Hindlimb muscle (tissue), 1 donor: ENCODE measurements at regions not wholly inside any gene's neighbourhood (a gene's known extent, or its start where the extent isn't known, plus 50 kb on each side); places are given as distances from the start of the nearest gene placed in this dataset.

Source experiments
- DNase-seq: peaks from one replicate; pipeline ENCODE4 v3.0.0-alpha.2; 2013

DNA sequence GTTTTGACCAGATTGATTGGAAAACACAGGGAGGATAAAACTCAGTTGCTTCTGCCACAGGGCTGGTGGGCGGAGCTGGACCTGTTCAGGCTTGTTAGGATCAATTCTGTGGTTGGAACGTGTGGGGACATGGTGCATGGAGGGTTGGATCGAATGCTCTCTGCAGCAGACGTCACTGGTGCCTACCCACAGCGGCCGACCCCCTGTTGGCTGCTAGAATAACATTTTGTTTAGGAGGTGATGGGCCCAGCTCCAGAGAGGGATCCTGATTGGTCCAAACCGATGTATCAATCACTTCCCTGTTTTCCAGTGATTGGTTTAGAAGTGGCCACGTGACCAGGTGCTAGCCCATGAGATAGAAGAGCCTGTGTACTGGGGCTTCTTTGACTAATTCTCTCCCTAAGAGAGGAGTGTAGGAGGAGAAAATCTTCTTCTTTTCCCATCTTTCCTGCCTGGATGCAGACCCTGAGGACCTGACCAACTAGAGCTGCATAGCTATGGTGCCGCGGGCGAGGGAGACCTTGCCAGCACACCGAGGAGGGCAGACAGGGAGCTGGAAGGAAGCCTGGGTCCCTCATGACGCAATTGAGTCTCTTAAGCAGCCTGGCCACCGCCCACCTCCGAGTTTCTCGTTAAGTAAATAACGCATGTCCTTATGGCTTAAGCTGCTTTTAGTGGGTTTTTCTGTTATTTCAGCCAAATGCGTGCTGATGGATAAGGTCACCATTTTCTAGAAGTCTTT is 163.5 kb downstream of the AACS start:
- DNase-seq: no peak

DNA sequence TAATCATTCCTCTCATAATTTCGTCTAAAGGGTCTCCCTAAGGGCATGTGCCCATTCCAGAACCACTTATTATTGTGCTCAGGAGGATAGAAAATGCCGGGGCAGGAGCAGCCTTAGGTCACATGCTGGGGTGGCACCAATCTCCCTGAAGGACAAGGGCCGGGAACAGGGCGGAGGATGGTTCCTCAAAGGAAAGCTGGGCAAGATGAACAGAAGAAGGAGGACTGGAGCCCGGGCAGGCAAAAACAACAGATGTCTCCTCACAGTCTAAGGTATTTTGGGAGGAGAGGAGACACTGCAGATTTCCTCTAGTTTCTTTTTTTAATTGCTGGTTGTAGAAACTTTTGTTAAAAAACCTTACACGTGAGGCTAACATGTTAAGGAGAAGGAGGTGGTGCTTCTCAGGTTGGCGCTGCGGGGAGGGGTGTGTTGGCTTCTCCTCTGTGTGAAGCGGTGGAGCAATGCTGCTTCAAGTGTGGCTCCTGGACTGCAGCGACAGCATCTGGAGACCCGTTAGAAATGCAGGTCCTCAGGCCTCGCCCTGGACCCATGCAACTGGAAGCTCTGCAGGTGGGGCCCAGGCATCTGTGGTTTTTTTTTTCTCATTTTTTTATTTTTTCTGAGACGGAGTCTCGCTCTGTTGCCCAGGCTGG is 164.8 kb downstream of the AACS start:
- no peak for DNase-seq

DNA sequence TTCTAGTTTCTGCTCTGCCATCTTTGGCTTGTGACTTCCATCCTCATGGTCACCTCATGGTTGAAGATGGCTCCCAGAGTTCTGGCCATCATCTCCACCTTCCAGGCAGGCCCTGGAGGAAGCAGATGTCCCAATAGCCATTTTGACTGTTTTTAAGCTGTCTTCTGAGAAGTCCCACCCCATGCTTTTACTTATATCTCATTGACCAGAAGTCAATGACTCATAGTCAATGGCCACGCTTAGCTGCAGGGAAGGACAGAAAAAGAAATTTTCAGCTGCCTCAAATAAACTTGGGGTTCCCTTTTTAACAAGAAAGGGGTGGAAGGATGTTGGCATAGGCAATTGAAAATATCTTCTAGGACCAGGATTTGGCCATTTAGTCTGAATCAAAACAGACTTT is 168.1 kb downstream of the AACS start:
- no peak for DNase-seq

DNA sequence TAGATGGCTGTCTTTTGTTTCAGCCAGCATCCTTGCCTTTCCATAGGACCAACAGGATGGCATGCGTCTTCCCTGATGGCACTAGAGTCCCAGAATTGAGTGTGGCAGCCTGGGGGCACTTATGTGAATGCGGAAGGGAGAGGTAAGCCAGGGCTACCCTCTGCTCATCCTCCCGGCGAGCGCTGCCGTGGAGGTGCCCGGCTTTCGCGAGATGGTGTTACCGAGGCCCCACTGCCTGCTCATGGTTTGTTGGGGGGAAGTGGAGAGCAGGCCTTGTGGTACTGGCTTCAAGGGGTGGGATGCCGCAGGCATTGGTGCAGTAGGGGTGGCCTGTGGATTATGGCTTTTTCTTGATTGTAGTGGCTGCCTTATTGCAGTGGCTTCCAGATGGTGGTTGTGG is 174.3 kb downstream of the AACS start:
- DNase-seq: no peak

DNA sequence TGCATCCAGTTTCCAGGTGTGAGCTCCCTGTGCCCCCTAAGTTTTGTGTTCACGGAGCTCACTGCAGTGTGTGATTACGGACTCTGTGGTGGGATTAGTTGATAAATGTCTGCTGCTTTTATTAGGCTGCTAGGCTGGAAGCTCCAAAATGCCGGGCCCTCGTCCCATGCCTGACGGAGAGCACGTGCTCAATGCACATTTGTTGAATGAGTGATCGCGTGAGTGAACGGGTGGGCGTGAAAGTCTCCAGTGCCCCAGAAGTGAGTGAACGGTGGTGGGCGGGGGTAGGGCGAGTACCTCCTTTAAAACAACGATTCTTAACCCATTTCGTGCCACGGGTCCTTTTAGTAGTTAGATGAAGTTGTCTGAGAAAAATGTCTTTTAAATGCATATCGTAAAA is 175.5 kb downstream of the AACS start:
- DNase-seq: no peak

DNA sequence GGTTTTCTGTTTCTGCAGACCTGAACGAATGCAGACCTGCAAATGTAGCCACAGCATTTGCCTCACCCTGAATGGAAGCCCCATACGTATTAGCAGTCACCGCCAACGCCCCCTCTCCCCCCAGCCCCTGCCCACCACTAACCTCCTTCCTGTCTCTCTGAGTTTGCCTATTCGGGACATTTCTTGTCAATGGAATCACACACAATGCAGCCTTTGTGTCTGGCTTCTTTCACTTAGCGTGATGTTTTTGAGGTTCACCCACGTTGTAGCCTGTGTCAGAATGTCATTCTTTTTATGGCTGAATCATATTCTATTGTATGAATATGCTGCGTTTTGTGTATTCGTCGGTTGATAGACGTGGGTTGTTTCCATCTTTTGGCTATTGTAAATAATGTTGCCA is 178.6 kb downstream of the AACS start:
- DNase-seq: no peak

DNA sequence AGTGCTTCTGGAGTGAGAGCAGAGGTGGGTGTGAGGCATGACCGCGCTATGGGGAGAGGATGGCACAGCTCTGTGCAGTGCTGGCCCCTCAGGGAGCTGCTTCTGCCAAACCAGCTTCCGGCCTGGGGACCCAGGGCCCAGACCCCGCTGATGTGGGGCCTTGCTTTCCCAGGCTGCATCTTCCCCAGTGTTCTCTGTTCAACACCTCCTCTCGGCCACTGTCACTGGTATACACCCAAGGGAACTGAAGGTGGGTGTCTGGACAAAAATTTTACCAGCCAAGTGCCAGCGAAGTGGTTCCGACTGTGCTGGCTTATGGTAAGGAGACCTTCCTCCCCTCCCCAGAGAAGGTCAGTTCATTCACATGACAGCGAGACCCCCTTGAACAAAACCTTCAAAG is 179.1 kb downstream of the AACS start:
- DNase-seq: no peak

DNA sequence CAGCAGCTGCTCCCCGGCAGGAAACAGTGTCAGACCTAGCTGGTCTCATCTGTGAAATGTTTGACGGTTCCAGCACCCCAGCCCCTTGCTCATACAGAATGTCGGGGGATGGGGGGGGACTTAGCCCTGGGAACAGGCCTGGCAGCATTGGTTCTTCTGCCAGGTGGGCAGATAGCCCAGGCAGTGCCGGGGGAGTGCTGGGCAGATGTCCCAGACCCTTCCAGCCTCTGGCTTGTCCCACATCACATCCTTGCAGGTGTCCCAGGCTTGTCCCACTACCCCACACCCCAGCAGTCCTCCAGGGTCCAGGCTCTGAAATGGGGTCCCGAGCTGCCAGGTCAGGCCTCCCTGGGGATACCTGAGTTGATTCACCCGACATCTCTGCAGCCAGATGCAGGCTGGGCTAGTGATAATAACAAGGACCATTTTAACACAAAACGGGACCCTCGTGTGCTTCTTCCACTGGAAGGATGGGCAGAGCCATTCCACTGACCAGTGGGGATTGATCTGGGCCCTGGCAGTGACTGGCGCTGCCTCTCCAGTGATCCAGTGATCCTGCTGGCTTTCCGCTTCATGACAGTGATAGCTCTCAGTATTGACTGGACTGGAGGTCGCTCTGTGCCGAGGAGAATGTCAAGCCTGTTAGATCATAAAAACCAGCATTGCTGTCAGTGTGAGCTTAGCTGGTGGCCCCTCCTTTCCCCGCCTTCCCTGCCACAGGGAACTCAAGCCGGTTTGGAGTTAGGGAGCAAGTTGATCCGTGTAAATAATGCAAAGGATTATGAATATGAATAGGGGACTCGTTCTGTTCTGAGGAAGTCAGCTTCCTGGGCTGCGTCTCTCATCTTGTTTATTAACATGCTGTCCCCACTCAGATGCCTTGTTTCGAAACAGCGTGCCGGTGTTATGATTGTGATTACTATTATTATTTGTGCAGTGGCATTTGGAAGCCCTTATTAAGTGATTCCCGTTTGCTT is 180.6 kb downstream of the AACS start:
- DNase-seq: no peak

DNA sequence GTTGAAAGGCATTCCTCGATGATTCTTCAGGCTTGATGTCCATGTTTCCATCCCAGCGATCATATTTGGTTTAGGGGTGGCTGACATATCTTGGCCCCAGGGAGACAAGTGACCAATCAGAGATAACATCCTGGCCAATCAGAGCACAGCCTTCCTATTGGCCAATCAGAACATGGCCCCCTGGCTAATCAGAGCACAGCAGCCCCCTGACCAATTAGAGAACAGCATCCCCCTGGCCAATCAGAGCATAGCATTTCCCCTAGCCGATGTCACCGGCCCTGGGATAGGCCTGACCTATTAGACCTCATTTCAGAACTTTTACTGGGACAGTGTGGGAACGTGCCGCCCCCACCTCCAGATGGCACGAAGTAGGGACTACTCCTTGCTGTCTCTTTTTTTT is 182.2 kb downstream of the AACS start:
- no peak for DNase-seq

DNA sequence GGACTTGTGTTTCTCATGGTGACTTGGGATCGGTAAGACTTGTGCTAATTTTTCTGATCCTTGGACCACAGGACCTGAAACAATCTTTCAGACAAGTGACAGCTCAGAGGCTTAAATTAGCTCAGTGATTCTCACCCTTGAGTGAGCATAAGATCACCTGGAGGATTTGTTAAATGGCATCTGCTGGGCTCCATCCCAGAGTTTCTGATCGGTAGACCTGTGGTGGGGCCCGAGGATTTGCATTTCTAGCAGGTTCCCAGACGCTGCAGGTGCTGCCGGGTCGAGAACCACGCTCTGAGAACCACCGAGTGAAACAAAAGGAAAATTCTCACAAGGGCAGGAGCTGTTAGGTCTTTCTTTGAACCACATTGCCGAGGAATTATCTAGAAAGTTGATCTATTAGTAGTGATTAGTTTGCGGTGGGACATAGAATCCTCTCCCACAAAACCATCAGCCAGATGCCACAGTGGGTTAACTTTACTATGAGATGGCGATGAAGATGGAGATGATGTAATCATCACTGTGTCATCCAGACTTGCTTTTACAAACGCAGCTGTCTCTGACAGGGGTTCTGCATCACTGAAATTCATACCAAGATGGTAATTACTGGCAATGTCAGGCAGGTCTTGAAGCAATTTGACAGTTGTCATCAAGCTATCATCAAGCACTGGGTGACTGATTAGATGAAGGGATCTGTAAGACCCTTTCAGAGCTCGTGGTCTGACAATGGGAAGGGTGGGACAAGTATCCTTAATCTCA is 184.0 kb downstream of the AACS start:
- no peak for DNase-seq

DNA sequence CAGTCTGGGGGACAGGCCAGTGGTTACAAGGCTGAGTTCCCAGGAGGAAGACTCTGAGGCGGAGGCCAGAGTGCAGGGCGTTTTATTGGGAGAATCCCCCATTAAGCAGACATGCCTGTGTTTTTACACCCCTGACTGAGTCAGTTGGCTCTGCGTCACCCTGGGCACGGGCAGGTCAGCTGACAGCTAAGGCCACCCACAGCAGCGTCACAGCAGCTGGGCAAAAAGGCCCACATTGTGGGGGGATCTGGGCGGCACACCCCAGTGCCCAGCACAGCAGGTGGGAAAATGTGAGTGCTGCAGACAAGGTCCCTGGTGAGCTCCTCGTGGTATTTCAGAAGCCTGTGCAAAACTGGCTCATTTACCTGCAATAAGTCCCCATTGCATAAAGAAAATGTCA is 184.7 kb downstream of the AACS start:
- DNase-seq: no peak

DNA sequence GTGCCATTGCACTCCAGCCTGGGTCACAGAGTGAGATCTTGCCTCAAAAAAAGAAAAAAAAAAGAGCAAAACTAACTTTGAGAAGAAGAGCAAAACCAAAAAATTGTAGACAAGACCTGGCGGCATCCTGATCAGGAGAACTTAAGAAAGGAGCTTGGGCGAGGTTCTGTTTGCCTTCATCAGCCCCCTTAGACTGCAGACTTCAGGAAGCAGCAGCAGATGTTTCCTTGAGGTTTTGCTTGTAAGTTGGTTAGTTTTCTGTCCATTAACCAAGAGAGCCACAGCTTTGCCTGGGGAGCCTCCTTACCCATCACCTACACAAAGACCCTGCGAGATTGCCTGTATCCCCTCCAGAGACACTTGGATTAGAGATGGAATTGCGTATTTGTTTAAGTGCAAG is 189.0 kb downstream of the AACS start:
- no peak for DNase-seq

DNA sequence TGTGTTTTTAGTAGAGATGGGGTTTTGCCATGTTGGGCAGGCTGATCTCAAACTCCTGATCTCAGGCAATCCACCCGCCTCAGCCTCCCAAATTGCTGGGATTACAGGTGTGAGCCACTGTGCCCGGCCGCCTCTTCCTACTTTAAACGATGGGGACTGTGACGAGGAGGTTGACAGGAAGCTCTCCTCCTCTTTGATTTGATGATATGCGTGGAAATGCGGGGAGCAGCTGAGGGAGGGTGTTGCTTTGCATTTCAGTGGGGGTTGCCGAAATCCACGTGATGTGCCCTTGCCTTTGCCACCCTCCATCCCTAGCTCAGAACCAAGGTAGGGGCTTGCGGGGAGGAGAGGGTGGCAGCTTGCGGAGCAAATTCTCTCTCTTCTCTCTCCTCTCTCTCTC is 189.6 kb downstream of the AACS start:
- DNase-seq: no peak

DNA sequence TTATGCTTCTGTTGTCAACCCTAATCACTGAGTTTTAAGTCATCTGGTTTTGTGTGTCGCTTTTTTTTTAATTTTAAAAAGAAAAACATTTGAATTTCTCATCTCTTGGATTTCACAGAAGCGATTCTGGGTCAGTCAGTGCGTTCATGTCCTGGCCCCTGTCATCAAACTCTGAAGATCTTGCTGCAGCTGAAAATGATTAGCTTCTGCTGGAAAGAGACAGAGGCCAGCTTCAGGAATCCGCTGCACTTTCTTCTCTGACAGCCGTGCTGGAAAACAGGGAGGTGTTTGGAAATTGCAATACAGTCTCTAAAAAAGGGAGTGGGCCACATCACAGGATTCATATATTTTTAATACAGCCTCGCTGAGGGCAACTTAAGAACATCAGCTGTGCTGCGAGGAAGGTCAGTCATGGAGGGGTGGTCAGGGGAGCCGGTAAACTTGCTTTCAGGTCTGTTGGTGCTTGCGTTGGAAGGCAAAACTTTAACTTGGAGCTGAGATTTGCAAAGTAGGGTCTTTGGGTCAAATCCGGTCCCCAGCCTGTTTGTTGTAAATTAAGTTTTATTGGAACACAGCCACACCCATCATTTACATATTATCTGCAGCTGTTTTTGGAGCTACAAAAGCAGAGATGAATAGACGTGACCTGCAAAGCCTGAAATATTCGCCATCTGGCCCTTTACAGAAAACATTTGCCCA is 190.8 kb downstream of the AACS start:
- DNase-seq: no peak

DNA sequence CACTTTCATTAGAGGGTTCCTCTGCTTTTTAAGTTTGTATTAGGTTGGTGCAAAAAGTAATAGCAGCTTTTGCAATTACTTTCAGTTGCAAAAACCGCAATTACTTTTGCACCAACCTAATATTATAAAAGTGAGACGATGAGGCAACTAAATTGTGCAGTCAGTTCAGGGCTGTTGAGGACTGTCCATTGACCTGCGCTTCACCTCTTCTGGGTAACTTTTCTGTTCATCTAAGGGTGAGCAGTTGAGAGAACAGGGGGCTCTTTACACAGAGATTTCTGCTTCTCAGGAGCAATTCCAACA is 191.3 kb downstream of the AACS start:
- DNase-seq: no peak

DNA sequence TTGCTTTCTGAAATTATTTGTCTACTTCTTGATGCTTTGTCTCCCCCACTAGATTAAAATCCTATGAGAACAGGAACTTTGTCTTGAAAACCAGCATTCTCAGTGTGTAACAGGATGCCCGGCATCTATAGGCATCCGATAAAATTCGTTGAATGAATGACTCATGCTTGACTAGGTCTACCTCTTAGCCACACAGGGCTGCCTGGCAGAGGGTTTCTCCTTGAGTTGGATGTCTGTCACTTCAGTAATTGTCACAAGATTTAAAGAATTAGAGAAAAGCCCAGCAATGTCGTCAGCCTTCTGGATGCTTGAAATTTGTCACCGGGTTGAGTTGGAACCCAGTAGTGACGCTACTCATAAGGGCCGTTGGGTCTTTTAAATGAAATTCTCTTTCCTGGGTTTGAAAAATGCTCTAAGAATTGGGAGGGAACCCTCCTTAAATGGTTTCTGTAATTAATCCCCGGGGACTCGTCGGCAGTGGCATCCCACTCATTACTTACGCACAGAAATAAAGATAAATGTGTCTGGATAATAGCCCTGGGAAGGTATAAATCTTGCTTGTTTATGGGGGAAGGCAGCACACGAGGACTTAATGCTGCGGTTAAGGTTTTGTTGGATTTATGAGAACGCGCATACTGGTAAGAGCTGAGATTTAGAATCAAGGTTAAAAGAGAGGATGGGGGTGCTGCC is 194.1 kb downstream of the AACS start:
- DNase-seq: no peak

DNA sequence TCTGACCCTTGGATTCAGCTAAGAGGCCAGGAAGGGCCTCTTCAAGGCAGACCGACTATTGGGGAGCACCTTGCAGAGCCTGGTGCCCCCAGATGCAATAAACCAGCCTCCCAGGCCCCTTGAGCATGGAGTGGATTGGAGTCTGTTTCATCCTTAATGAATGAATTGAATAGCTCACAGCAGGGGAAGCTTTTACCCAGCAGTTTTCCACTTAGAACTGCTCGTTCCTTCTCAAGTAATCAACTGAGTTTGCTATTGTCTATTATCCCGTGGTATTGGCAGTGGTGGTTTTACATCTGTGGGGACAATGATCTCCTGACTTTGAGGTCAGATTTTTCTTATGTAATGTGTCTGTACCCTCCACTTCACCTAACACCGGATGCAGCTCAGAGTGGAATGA is 197.6 kb downstream of the AACS start:
- no peak for DNase-seq

DNA sequence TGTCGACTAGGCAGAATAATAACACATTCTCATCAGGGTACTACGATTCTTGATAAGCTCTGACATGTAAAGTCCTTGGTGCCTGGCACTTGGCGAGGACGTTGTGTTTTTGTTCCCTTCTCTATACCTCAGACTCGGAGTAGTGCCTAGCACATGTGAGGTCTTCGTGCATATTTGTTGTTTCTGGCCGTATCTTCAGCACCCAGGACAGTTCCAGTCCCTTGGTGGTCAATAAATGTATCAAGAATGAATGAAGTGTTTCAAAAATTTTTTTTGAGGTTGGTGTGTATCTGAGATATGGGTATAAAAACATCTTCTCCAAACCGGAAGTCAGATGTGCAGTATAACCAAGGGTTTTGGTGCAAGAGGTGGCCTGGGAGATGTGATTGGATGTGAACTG is 198.2 kb downstream of the AACS start:
- DNase-seq: no peak

DNA sequence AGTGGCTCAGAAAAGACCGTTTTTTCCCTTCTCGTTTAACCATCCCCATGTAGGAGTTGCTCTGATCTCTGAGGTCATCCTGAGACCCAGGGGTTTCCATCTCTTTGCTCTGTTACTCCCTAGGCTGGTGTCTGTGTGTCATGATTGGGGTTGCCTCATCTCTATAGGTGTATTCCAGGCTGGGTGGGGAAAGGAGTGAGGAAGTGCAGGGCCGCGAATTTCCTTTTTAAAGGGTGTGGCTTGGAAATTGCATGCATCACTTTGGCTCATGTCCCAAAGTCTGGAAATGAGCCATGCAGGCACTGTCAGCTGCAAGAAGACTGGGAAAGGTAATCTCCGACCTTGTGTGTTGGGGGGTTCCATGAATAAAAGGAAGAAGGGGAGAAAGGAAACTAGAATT is 201.9 kb downstream of the AACS start:
- DNase-seq: no peak

DNA sequence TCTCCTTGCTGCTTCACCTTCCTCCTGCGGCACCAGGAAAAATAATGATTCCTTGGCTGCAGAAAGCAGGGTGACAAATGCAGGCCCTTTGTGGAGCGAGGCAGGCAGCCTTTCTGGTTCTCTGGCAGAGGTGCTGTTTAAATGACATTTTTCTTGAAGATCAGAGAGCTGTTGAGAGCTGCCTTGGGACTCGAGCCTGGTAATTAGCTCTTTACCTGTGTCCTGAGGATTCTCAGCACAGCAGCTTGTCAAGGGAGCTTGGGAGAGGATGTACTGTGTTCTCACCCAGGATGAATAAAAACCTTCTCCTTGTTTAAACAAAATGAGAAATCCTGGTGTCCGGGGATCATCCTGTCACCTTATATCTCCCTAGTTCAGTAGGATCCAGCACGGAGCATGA is 204.0 kb downstream of the AACS start:
- DNase-seq: no peak

DNA sequence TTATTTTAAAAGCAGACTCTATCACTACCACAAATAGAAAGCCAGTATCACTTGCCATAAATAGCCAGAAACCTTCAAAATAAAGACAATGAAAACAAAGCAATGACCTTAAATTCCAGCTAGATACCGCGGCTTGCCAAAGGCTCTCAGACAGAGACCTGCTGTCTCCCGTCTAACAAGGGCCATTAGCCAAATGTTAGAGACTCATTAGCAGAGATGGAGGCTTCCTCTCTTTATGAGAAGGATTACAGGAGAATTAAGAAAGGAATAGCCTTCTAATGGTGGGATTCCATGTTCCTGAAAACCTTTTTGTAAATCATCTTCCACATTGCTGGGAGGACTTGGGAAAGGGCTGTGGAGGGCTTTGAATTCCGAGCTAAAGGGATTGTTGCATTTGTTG is 206.7 kb downstream of the AACS start:
- no peak for DNase-seq
